NOMO-1 treated with DMSO at 0.1 percent for 48 hours (cell line): ENCODE measurements at regions not wholly inside any gene's neighbourhood (a gene's known extent, or its start where the extent isn't known, plus 50 kb on each side); places are given as distances from the start of the nearest gene placed in this dataset.
A peak's percentile ranks its signal among the peaks of the same experiment; 100 is the strongest.

Experiments
- DNase-seq: peaks from one replicate; lab custom pipeline; 2025; ENCODE audit not compliant: unreplicated experiment; lab: John Stamatoyannopoulos, UW

GRCh38 chr2:162974771-162975170 is 136.2 kb upstream of the KCNH7 start:
- DNase-seq, result no peak

DNA sequence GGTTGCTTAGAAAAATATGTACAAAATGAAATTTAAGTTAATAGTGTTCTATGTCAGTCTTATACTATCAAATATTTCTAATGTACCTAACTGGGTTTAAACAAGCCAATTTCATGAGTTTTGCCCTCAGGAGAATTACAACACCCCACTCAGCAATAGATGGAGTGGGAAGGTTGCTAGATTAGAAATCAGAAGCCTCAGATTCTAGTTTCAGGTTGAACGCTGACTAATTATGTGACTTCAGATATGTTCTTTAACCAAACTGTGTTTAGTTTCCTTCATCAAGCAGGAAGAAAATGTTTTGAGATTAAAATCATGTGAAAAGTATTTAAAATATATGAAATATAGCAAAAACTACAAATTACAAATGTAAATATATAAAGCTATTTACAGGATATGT is 133.8 kb upstream of the KCNH7 start:
- DNase-seq, result no peak

- no peak for DNase-seq
These were observed 129.7 kb upstream of the KCNH7 start for GRCh38 chr2:162968306-162968705.

- no peak for DNase-seq
These were observed 129.2 kb upstream of the KCNH7 start for GRCh38 chr2:162967811-162968210.

- no peak for DNase-seq
These were observed 128.6 kb upstream of the KCNH7 start for GRCh38 chr2:162967147-162967546.

DNA sequence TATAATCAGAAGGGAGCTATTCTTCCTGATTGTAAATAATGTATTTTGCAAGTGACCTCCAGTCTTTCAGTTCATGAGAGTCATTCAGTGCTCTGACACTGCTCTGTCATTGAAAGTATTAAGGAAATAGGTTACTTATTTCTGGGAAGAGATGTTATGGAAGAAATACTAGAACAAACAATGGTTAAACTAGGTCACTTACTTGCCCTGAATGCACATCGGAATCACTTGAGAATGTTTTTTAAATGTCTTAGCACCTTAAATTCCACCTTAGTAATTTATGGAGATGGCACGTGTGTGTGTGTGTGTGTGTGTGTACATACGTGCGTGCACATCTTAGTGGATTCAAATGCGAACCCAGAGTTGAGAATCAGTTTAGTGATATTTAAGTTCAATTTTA is 126.6 kb upstream of the KCNH7 start:
- DNase-seq, result no peak

DNA sequence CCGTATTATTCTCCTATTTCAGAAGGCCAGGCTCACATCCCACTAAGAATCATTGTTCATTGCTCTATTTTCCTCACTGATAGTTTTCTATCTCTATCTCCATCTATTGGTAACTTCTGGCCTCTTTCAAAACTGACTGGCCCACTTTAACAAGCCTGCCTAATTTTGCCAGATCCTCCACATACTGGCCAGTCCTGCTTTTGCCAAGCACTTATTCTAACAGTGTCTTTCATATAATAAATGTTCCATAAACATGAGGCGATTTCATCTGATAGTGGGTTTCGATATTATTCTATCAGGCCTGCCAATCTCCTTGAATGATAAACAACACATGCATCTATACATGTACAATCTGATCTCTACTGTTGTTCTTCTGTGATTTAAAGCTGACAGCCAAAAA is 125.9 kb upstream of the KCNH7 start:
- no peak for DNase-seq

DNA sequence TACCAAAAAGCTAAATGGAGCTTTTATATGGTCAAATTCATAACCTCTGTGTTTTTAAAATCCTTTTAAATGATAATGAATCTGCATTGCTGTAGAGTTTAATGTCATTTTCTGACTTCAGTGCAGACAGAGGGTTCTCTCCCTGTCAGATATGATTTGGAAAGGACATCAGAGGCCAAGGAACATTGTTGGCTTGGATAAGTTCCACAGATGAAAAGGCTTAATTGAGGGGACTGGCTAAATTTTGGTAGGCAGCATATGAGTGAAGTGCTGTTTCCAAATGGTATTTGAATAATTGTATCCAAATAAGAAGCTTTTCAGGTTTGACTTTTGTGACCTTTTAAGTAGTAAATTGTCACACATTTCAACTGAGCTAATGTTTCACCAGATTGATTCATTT is 124.6 kb upstream of the KCNH7 start:
- DNase-seq, result no peak

DNA sequence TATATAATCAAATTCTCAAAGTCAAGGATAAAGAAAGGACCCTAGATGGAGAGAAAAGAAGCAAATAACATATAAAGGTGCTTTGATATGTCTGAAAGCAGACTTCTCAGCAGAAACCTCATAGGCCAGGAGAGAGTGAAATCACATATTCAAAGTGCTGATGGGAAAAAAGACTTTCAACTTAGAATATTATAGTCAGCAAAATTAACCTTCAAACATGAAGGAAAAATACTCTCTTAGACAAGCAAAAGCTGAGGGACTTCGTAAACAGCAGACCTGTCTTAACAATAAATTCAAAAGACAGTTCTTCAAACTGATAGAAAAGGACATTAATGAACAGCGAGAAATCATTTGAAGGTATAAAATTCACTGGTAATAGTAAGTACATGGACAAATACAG is 107.2 kb upstream of the KCNH7 start:
- DNase-seq, result no peak

DNA sequence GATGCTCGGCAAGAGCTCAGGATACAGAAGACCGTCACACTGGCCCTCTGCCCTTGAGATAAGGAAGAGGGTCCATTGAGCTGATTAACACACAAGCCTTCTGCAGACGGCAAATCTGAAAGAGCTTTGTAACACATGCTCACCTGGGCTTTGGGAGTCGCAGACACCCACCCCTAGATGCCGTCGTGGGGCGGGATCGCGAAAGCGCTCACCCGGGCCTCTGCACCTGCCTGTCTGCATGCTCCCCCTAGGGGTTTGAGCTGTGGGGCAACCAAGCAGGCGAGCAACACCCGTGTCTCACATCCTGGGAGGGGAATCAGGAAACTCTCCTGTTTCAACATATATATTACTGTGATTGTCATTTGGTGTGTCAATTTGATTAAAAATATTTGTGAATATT is 99.8 kb upstream of the KCNH7 start:
- DNase-seq, result no peak

GRCh38 chr2:162934191-162934590 is 95.6 kb upstream of the KCNH7 start:
- DNase-seq, result no peak

GRCh38 chr2:162932416-162932815 is 93.8 kb upstream of the KCNH7 start:
- no peak for DNase-seq

DNA sequence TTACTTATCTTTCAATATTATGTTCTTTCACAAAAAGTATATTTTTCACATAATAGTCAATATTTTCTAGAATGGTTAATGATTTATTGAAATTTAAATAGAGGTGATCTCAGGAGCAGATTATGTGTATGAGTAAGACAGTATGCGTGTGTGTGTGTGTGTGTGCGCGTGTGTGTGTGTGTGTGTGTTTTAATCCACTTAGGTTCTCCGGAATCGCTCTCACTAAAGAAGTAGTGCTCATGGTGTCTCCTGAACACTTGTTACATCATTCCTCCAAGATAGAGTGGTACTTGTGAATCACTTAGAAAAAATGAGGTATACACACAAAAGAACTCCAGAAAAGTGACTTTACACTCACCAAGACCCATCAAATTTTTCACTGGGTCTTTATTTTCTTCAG is 91.0 kb upstream of the KCNH7 start:
- DNase-seq, result no peak

GRCh38 chr2:162928356-162928755 is 89.8 kb upstream of the KCNH7 start:
- peak; percentile 93 for DNase-seq

GRCh38 chr2:162926907-162927306 is 88.3 kb upstream of the KCNH7 start:
- no peak for DNase-seq

DNA sequence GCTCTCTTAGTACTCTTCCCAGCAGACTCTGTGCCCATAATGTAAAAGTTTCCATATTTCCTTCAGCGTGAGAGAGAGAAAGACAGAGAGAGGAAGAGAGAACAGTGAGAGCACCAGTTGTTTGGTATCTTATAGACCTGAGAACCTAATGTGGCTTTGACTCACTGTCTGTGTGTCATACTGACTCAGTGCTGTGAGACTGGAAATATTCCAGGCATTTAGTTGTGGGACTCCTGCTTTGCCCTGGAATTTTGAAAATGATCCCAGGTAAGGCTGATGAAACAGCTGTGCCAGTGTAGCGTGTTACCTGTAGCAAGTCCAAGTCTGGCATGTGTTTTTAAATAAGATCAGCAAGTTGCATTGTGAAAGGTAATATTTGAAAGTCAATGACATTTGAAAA is 87.9 kb upstream of the KCNH7 start:
- DNase-seq, result no peak

DNA sequence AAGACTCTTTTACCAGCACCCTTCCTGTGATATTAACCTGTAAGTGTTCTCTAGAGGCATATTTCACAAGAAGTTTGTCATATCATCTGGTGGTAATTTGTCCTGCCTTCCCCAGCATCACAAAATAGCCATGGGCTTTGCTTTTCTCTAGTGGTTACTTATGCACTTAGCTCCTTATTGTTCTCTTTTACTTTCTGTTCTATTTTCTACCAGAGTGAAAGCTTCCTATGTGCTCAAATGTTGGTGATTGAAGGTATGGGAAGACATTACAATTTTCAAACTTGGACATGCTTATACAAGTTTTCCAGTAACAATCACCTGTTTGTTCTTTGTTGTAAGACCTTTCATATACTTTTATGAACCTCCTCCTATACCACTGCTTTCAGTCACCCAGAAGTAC is 87.0 kb upstream of the KCNH7 start:
- peak; percentile 6 for DNase-seq

DNA sequence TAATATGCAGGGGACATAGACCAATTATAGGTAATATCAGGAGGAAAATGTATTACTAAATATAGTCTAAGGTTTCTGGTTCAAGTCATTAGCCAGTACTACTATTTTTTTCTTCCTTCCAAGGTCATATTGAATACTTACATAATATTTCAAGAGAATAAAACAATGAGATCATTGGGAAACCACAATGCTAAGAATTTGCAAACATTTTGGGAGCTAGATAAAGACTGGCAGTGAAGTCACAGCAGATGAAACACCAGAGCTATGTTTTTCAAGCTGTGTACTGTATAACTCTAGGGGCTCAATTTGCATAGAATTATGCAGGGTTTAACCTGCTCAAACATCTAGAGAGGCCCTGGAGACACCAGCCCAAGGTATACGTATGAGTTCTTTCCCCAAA is 80.5 kb upstream of the KCNH7 start:
- no peak for DNase-seq

GRCh38 chr2:162917626-162918025 is 79.1 kb upstream of the KCNH7 start:
- peak; percentile 90 for DNase-seq

- no peak for DNase-seq
These were observed 77.8 kb upstream of the KCNH7 start for GRCh38 chr2:162916286-162916801.

DNA sequence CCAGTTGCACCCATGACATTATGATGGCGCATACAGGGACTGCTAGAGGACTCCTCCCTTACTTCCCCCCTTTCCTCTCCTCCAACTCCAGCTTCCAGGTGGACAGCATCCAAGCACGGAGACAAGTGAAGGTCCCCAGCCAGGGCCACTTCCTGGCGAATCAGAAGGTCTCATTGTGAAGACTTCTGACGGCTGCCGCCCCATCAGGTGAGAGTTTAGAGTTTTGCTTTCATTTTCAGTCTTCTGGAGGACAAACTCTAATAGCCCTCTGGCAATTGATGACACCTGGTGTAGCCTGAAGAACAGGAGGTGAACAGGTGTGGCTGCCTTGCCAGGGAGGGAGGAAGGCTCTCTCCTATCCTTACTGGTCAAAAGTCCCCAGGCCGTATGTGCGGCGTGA is 77.3 kb upstream of the KCNH7 start:
- no peak for DNase-seq

GRCh38 chr2:162914161-162914560 is 75.6 kb upstream of the KCNH7 start:
- DNase-seq, result no peak

DNA sequence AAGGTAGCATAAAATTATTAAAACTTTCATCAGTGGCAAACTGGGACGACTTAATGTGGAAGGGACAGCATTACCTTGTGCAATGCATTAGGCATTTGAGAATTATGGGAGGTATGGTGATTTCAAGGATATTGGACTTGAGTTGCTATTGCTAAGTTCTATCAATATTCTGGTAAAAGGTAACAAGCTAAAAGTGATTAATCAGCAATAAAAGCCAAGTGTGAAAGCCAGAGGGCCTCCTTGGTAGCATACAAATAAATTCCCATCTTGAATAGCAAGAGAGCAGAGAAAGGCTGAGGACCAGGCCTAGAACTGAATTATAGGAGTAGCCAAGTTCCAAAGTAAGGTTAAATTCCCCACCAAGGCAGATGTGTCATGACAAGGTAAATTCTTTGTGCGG is 74.2 kb upstream of the KCNH7 start:
- DNase-seq, result no peak

- DNase-seq, result no peak
These were observed 70.0 kb upstream of the KCNH7 start for GRCh38 chr2:162908567-162908966.
